ENCODE measurements at regions not wholly inside any gene's neighbourhood (a gene's known extent, or its start where the extent isn't known, plus 50 kb on each side); places are given as distances from the start of the nearest gene placed in this dataset.
"Not testable (repeated sequence)": the region's sequence is repeated elsewhere in the genome, so short reads cannot be mapped to it uniquely, and the experiment has no call there.

DNA sequence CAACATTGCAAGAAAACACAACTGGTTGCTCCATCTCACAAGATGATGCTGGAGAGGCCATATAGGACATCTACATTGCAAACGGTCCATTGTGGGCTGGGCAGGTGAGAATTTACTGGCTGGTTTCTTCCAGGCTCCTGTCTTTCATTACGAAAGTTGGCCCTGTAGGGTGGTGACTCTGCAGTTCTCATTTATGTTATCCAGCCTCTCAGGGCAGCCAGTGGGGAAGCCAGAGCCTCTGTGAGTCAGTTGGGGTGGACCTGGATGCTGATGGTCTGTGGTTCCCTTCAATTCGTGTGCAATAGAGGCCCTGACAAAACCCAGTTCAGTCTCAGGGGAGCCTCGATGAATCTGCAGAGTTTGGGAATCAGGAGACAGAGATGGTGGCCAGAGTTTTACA lies 341.0 kb upstream of the CCL2 start:
- no peaks in the 10 kb centered on the region for H3K36me3 ChIP-seq (ENCODE audit: low read depth)
- TF ChIP-seq, protein P1, sequence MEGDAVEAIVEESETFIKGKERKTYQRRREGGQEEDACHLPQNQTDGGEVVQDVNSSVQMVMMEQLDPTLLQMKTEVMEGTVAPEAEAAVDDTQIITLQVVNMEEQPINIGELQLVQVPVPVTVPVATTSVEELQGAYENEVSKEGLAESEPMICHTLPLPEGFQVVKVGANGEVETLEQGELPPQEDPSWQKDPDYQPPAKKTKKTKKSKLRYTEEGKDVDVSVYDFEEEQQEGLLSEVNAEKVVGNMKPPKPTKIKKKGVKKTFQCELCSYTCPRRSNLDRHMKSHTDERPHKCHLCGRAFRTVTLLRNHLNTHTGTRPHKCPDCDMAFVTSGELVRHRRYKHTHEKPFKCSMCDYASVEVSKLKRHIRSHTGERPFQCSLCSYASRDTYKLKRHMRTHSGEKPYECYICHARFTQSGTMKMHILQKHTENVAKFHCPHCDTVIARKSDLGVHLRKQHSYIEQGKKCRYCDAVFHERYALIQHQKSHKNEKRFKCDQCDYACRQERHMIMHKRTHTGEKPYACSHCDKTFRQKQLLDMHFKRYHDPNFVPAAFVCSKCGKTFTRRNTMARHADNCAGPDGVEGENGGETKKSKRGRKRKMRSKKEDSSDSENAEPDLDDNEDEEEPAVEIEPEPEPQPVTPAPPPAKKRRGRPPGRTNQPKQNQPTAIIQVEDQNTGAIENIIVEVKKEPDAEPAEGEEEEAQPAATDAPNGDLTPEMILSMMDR (IDR thresholded peaks at IDR 0.05), result no peak
- DNase-seq, result no peak
- no peak for ATAC-seq
- H3K4me3 ChIP-seq, result no peak overlapping the region
- intact Hi-C loops (cut with DNase I, micrococcal nuclease), result no loop called here
- H3K4me1 ChIP-seq (ENCODE audit: low read depth), result no peaks in the 10 kb centered on the region
- H3K9me3 ChIP-seq, result no peaks in the 10 kb centered on the region

DNA sequence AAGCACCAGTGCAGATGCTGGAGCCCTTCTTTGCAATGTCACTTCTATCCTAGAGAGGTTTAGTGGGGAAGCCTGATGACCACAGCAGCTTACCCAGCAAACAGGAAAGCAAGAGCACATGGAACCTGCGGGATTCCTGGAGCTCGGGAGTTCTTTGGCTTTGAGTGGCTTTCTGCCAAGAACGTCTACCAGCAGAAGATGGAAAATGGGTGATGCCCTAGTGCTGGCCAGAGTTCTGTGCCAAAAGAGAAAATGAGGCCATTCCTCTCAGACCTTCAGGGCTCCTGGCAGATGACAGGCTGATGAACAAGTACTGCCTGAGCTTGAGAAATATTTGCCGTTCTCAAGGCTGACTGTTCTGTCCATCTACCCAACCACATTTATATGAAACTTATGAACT lies 332.1 kb upstream of the CCL2 start:
- H3K9me3 ChIP-seq, result no peaks in the 10 kb centered on the region
- ATAC-seq (no peak), DNase-seq (no peak)
- TF ChIP-seq, protein P1 (IDR thresholded peaks at IDR 0.05), result no peak
- no peaks in the 10 kb centered on the region for H3K36me3 ChIP-seq (ENCODE audit: low read depth)
- no peak overlapping the region for H3K4me3 ChIP-seq
- intact Hi-C loops (cut with DNase I, micrococcal nuclease), result no loop called here
- no peaks in the 10 kb centered on the region for H3K4me1 ChIP-seq (ENCODE audit: low read depth)

- DNase-seq (no peak), ATAC-seq (no peak)
- Histone ChIP-seq H3K4me1 (ENCODE audit: low read depth) (no peaks in the 10 kb centered on the region), H3K4me3 (no peak overlapping the region), H3K36me3 (ENCODE audit: low read depth) (no peaks in the 10 kb centered on the region), H3K9me3 (no peaks in the 10 kb centered on the region)
- intact Hi-C loops (cut with DNase I, micrococcal nuclease), result no loop called here
- TF ChIP-seq, protein P1 (IDR thresholded peaks at IDR 0.05), result no peak
Measured at GRCh38 chr17:33924104-33924503, 331.0 kb upstream of the CCL2 start.

- intact Hi-C loops (cut with DNase I, micrococcal nuclease), result no loop called here
- no peaks in the 10 kb centered on the region for H3K36me3 ChIP-seq (ENCODE audit: low read depth)
- no peaks in the 10 kb centered on the region for H3K9me3 ChIP-seq
- DNase-seq (no peak), ATAC-seq (no peak)
- TF ChIP-seq, protein P1 (IDR thresholded peaks at IDR 0.05), result no peak
- H3K4me3 ChIP-seq, result no peak overlapping the region
- H3K4me1 ChIP-seq (ENCODE audit: low read depth), result no peaks in the 10 kb centered on the region
Measured at GRCh38 chr17:33925649-33926048, 329.4 kb upstream of the CCL2 start.

- Histone ChIP-seq H3K4me3 (no peak overlapping the region), H3K9me3 (no peaks in the 10 kb centered on the region), H3K36me3 (ENCODE audit: low read depth) (no peaks in the 10 kb centered on the region), H3K4me1 (ENCODE audit: low read depth) (no peaks in the 10 kb centered on the region)
- DNase-seq (peak in 1 of 3 donors; percentile 2), ATAC-seq (no peak)
- TF ChIP-seq, protein P1 (IDR thresholded peaks at IDR 0.05), result no peak
- intact Hi-C loops (cut with DNase I, micrococcal nuclease), result no loop called here
Measured at GRCh38 chr17:33927732-33928133, 327.4 kb upstream of the CCL2 start.

DNA sequence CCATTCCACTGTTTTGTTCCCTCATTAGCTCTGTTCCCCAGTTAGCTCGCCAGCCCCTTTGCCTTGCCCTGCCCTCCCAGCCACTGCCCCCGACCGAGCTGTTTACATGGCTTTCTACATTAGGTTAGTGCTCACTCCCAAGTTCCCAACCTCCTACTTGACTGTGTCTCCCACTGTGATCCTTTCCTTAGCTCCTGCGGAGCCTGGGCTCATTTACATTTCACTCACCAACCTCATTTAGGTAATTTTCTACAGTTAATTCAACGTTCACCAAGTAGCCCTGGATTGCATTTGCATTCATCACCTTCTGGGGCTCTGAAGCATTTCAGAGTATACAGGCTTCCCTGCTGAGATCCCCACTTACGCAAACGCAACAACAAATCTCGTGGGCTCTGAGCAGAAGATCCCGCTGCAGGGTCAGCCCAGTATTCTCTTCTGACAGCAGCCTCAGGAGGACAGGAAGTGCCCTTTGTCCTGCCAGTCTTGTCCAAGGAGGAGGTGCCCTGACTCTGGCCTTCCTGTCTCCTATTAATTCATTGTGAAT lies 325.8 kb upstream of the CCL2 start:
- TF ChIP-seq, protein P1 (IDR thresholded peaks at IDR 0.05), result no peak
- no peak for DNase-seq
- ATAC-seq, result no peak
- Histone ChIP-seq H3K9me3 (no peaks in the 10 kb centered on the region), H3K4me3 (no peak overlapping the region), H3K4me1 (ENCODE audit: low read depth) (no peaks in the 10 kb centered on the region), H3K36me3 (ENCODE audit: low read depth) (no peaks in the 10 kb centered on the region)
- intact Hi-C loops (cut with DNase I, micrococcal nuclease), result no loop called here

DNA sequence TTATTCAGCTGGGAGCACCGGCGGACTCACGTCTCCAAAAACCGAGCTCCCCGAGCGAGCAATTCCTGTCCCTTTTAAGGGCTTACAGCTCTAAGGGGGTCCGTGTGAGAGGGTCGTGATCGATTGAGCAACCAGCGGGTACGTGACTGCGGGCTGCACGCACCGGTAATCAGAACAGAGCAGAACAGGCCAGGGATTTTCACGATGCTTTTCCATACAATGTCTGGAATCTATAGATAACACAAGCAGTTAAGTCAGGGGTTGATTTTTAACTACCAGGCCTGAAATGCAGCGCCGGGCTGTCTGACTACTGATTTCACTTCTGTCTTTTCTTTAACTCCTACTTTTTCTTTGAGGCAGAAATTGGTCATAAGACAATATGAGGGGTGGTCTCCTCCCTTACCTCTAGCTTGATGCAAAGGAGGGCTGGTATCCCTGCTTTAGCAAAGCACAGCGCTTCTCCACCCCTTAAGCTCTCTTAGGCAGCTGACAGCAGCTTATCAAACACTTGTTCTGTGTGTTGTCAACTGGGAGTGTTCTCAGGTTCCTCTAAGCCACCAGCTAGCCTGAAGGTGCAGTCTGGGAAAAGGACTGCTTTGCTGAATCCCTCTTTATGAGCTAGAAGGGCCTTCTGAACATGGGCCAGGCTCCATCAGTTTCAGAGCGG lies 323.8 kb upstream of the CCL2 start:
- H3K4me3 ChIP-seq; H3K36me3 ChIP-seq (ENCODE audit: low read depth); H3K9me3 ChIP-seq; DNase-seq; ATAC-seq; intact Hi-C loops (cut with DNase I, micrococcal nuclease); H3K4me1 ChIP-seq (ENCODE audit: low read depth): not testable (repeated sequence)
